Caco-2 (cell line): ENCODE measurements at regions not wholly inside any gene's neighbourhood (a gene's known extent, or its start where the extent isn't known, plus 50 kb on each side); places are given as distances from the start of the nearest gene placed in this dataset.

ENCODE experiments used
- BruUV-seq: library from RNA; stranded (reverse); fragments of 400-500 nt; replicated peaks from 2 replicates; lab custom pipeline; 2021; lab: Mats Ljungman, UMichigan
- CTCF ChIA-PET: fragments of 300-600 bp; sonication (Branson Sonifier 250); formaldehyde crosslinking; loops from one replicate; lab custom pipeline; 2022; ENCODE audit warnings: antibody characterized with exemption; lab: Charles Lee
- POLR2A ChIA-PET: fragments of 300-600 bp; sonication (Branson Sonifier 250); formaldehyde crosslinking; loops from one replicate; lab custom pipeline; 2022; ENCODE audit warnings: antibody characterized with exemption; lab: Charles Lee
- DNase-seq, 2 experiments: peaks; one replicate each; pipeline versions ENCODE4 v3.0.0 to v3.0.0-alpha.2; 2020 to 2022
- H3K27me3 ChIP-seq: replicated peaks from 2 replicates; pipeline ENCODE4 v1.6.0; 2011; ENCODE audit warnings: low read length; ENCODE audit not compliant: control insufficient read depth, insufficient read depth
- H3K36me3 ChIP-seq: 2 replicates; pipeline ENCODE4 v1.5.1; 2011; ENCODE audit warnings: low read length; ENCODE audit not compliant: control insufficient read depth, insufficient read depth
- H3K4me1 ChIP-seq: fragments of 250-450 bp; sonication (Bioruptor Pico); 2 replicates; pipeline ENCODE4 v1.5.1; 2020; ENCODE audit warnings: mild to moderate bottlenecking
- H3K4me3 ChIP-seq: 2 replicates; pipeline ENCODE4 v1.5.1; 2011; ENCODE audit warnings: low read depth, mild to moderate bottlenecking, control low read depth, low read length
- H3K9me3 ChIP-seq: fragments of 250-450 bp; sonication (Bioruptor Pico); 2 replicates; pipeline ENCODE4 v1.5.1; 2020; ENCODE audit warnings: mild to moderate bottlenecking, moderate library complexity
- H3K27ac Mint-ChIP-seq: one replicate; pipeline ENCODE4 v1.8.0; 2022; ENCODE audit warnings: mixed read lengths; ENCODE audit not compliant: unreplicated experiment
- H3K27me3 Mint-ChIP-seq: one replicate; pipeline ENCODE4 v1.8.0; 2022; ENCODE audit warnings: mixed read lengths; ENCODE audit not compliant: insufficient read depth, unreplicated experiment
- H3K36me3 Mint-ChIP-seq: one replicate; pipeline ENCODE4 v1.8.0; 2022; ENCODE audit warnings: mild to moderate bottlenecking, mixed read lengths; ENCODE audit not compliant: insufficient read depth, unreplicated experiment
- H3K4me1 Mint-ChIP-seq: one replicate; pipeline ENCODE4 v1.8.0; 2022; ENCODE audit warnings: low read depth, mixed read lengths; ENCODE audit not compliant: unreplicated experiment
- H3K4me3 Mint-ChIP-seq: one replicate; pipeline ENCODE4 v1.8.0; 2022; ENCODE audit warnings: mild to moderate bottlenecking, moderate library complexity, mixed read lengths; ENCODE audit not compliant: unreplicated experiment
- H3K9me3 Mint-ChIP-seq: one replicate; pipeline ENCODE4 v1.8.0; 2022; ENCODE audit warnings: mixed read lengths; ENCODE audit not compliant: unreplicated experiment
- intact Hi-C: fragments of 100-400 bp; cut with micrococcal nuclease; formaldehyde crosslinking; loops from one replicate; pipeline ENCODE4 v1.10.0; 2022; ENCODE audit not compliant: unreplicated experiment
- TF ChIP-seq, protein P1 (sequence below), 2 experiments: fragments of 200-600 bp in 1 of 2; IDR thresholded peaks; 1 replicate in 1 of 2; 2 replicates in 1 of 2; pipeline versions ENCODE4 v1.5.1 to v1.8.0; 2011 to 2022; ENCODE audit warnings: antibody characterized with exemption in 1 of 2, control low read depth in 1 of 2, inconsistent platforms in 1 of 2, low read depth in 1 of 2, low read length in 1 of 2, mild to moderate bottlenecking in 1 of 2, moderate library complexity in 1 of 2; ENCODE audit not compliant: insufficient read depth in 1 of 2, severe bottlenecking in 1 of 2, unreplicated experiment in 1 of 2

GRCh38 chr2:16273111-16273510 is 332.8 kb downstream of the MYCN start:
- CTCF ChIA-PET: no interaction called here
- BruUV-seq: no TSS peak
- no peak overlapping the region for H3K4me3 ChIP-seq

GRCh38 chr2:16272038-16272788 is 331.9 kb downstream of the MYCN start:
- CTCF ChIA-PET: no interaction called here

More at GRCh38 chr2:16273111-16273510, 332.8 kb downstream of the MYCN start:
- H3K9me3 ChIP-seq: no peaks in the 10 kb centered on the region
- H3K4me1 ChIP-seq: no peaks in the 10 kb centered on the region; the same call in 1 of the 2 replicates
- Mint-ChIP-seq H3K4me3 (no peak overlapping the region), H3K27me3 (no peaks in the 10 kb centered on the region), H3K4me1 (no peaks in the 10 kb centered on the region), H3K27ac (no peak overlapping the region), H3K36me3 (no peaks in the 10 kb centered on the region), H3K9me3 (peaks cover 9% of the 10 kb centered on the region)
- intact Hi-C loops: no loop called here
- H3K27me3 ChIP-seq: no peaks in the 10 kb centered on the region
- no peak for DNase-seq
- POLR2A ChIA-PET: no interaction called here
- no peaks in the 10 kb centered on the region for H3K36me3 ChIP-seq
- TF ChIP-seq, protein P1, sequence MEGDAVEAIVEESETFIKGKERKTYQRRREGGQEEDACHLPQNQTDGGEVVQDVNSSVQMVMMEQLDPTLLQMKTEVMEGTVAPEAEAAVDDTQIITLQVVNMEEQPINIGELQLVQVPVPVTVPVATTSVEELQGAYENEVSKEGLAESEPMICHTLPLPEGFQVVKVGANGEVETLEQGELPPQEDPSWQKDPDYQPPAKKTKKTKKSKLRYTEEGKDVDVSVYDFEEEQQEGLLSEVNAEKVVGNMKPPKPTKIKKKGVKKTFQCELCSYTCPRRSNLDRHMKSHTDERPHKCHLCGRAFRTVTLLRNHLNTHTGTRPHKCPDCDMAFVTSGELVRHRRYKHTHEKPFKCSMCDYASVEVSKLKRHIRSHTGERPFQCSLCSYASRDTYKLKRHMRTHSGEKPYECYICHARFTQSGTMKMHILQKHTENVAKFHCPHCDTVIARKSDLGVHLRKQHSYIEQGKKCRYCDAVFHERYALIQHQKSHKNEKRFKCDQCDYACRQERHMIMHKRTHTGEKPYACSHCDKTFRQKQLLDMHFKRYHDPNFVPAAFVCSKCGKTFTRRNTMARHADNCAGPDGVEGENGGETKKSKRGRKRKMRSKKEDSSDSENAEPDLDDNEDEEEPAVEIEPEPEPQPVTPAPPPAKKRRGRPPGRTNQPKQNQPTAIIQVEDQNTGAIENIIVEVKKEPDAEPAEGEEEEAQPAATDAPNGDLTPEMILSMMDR (IDR thresholded peaks at IDR 0.05; ENCODE audit: insufficient read depth in 1 of 2, low read depth in 1 of 2, low read length in 1 of 2, severe bottlenecking in 1 of 2, unreplicated experiment in 1 of 2): no peak

GRCh38 chr2:16271231-16271896 is 331.0 kb downstream of the MYCN start:
- Mint-ChIP-seq H3K27ac (no peak overlapping the region), H3K27me3 (no peaks in the 10 kb centered on the region), H3K36me3 (no peaks in the 10 kb centered on the region), H3K4me3 (no peak overlapping the region), H3K4me1 (no peaks in the 10 kb centered on the region), H3K9me3 (peaks cover 9% of the 10 kb centered on the region)
- no peak for DNase-seq
- intact Hi-C loops: no loop called here
- H3K27me3 ChIP-seq: no peaks in the 10 kb centered on the region
- H3K36me3 ChIP-seq: no peaks in the 10 kb centered on the region
- ChIA-PET POLR2A (no interaction called here), CTCF (no interaction called here)
- H3K9me3 ChIP-seq: no peaks in the 10 kb centered on the region
- H3K4me3 ChIP-seq: no peak overlapping the region
- BruUV-seq: no TSS peak
- no peaks in the 10 kb centered on the region; the same call in 1 of the 2 replicates for H3K4me1 ChIP-seq
- TF ChIP-seq, protein P1 (IDR thresholded peaks at IDR 0.05; ENCODE audit: insufficient read depth in 1 of 2, low read depth in 1 of 2, low read length in 1 of 2, severe bottlenecking in 1 of 2, unreplicated experiment in 1 of 2): no peak

More at GRCh38 chr2:16272038-16272788, 331.9 kb downstream of the MYCN start:
- no peaks in the 10 kb centered on the region for H3K4me1 Mint-ChIP-seq
- Histone ChIP-seq H3K4me3 (no peak overlapping the region), H3K36me3 (no peaks in the 10 kb centered on the region), H3K9me3 (no peaks in the 10 kb centered on the region), H3K27me3 (no peaks in the 10 kb centered on the region), H3K4me1 (no peaks in the 10 kb centered on the region; the same call in 1 of the 2 replicates)
- peaks cover 9% of the 10 kb centered on the region for H3K9me3 Mint-ChIP-seq
- BruUV-seq: no TSS peak
- H3K4me3 Mint-ChIP-seq: no peak overlapping the region
- DNase-seq: no peak
- no peaks in the 10 kb centered on the region for H3K27me3 Mint-ChIP-seq
- POLR2A ChIA-PET: no interaction called here
- intact Hi-C loops: no loop called here
- no peak overlapping the region for H3K27ac Mint-ChIP-seq
- no peaks in the 10 kb centered on the region for H3K36me3 Mint-ChIP-seq
- TF ChIP-seq, protein P1 (IDR thresholded peaks at IDR 0.05; ENCODE audit: insufficient read depth in 1 of 2, low read depth in 1 of 2, low read length in 1 of 2, severe bottlenecking in 1 of 2, unreplicated experiment in 1 of 2): no peak
